Epithelial cell of proximal tubule (primary cell): ENCODE measurements at regions not wholly inside any gene's neighbourhood (a gene's known extent, or its start where the extent isn't known, plus 50 kb on each side); places are given as distances from the start of the nearest gene placed in this dataset.

Experiments
- DNase-seq: peaks from one replicate; pipeline ENCODE4 v3.0.0-alpha.2; 2011; ENCODE audit warnings: low read depth
- H3K4me3 ChIP-seq: 2 replicates; pipeline ENCODE4 v1.5.1; 2011; ENCODE audit warnings: low read depth, mild to moderate bottlenecking, low read length
- CTCF ChIP-seq: conservative IDR thresholded peaks from 2 replicates; pipeline ENCODE4 v1.5.1; 2012; ENCODE audit warnings: low read depth, mild to moderate bottlenecking, low read length

GRCh38 chr2:142320067-142320466 lies 189.3 kb upstream of the LRP1B start:
- no peak for TF ChIP-seq CTCF
- no peak overlapping the region for H3K4me3 ChIP-seq
- no peak for DNase-seq

DNA sequence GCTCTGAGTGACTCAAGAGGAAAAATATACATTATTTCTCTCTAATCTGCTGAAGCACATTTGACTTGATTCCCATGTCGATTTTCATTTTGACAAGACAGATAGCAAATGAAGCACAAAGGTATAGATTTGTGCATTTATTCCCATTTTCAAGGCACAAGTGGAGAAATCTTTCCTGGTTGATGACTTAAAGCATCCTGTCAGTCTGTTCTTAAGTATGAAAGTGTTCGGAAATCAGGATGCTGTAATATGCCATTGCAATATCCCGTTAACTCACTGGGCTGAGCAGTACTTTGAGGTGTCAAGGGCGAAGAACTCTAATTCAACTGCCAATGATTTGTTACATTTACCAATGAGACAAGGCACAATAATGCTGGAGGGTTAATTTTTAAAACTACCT lies 185.2 kb upstream of the LRP1B start:
- no peak for TF ChIP-seq CTCF
- DNase-seq = no peak
- H3K4me3 ChIP-seq = no peak overlapping the region

DNA sequence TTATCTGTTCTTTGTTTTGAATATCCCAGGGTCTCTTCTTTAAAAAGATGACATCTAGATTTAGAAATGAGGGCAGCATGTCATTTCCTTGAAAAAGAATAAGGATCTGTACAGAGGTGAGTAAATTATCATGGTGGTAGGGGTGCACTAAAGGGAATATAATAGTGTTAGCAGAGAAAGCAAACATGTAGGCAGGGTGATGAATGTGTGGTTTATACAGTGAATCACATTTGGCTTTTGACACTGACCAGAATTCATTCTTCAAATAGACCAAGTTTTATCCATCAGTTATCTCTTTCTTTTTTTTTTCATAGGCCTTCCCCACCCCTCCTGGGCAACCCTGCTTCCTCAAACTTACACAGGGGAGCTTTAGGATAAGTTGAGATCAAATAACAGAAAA lies 184.5 kb upstream of the LRP1B start:
- no peak for DNase-seq
- no peak for TF ChIP-seq CTCF
- no peak overlapping the region for H3K4me3 ChIP-seq

DNA sequence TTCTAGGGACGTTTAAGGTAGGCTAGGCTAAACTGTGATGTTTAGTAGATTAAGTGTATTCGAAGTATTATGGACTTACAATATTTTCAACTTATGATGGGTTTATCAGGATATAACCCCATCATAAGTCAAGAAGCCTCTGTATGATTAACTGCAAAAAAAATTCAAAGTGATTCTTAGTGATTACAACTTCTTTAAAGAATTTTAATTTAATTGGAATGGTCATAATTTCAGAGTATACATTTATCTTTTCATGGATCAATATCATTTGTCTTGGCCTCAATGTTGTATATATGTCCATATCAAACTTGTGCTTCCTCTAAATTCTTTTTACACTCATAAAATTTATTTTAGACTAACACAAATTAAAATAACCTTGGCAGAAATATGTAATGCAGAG lies 183.3 kb upstream of the LRP1B start:
- DNase-seq = no peak
- H3K4me3 ChIP-seq = no peak overlapping the region
- TF ChIP-seq CTCF = no peak

GRCh38 chr2:142310530-142310929 lies 179.7 kb upstream of the LRP1B start:
- TF ChIP-seq CTCF = no peak
- H3K4me3 ChIP-seq = no peak overlapping the region

DNA sequence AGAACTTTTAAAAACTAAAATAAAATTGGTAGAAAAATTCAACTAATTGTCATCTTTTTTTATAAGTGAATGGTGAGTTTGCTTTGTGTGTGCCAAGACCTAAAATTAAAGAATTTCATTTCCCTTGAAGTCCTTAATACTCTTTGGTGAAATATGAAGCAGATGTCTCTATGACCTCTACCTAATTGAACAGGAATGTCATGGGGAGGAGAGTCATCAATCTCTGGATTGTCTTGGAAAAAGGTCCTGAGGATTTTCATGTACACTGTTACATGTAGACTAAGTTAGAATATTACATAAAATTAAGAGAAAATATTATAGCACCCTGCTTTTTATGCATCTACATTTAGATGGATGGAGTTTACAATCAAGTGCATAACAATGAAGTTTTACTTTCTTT lies 177.9 kb upstream of the LRP1B start:
- TF ChIP-seq CTCF = no peak
- H3K4me3 ChIP-seq = no peak overlapping the region
- no peak for DNase-seq

More at GRCh38 chr2:142310530-142310929, 179.7 kb upstream of the LRP1B start:
- DNase-seq = no peak

DNA sequence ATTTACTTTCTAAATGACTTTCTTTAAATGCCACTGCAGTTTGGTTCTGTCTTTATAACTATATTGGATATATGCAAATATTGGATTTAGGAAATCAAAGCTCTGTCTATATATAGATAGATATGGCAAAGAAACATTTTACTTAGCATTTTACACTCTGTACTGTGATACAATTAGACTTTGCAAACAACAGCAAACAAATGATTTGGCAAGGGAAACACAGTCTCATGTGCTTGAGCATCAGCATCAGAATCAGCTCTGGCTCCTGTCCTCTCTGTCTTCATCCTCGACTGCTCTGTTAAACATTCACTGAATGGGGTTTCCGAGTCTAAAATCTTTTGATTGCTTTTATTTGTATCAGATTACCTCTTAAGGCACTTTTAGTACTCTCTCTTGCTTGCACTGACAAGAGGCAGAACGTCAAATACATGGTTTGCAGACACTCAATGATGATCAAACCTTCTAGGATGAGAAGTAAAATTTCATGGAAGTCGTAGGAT lies 176.8 kb upstream of the LRP1B start:
- TF ChIP-seq CTCF = no peak
- no peak for DNase-seq
- H3K4me3 ChIP-seq = no peak overlapping the region
